ENCODE measurements at regions not wholly inside any gene's neighbourhood (a gene's known extent, or its start where the extent isn't known, plus 50 kb on each side); places are given as distances from the start of the nearest gene placed in this dataset.

DNA sequence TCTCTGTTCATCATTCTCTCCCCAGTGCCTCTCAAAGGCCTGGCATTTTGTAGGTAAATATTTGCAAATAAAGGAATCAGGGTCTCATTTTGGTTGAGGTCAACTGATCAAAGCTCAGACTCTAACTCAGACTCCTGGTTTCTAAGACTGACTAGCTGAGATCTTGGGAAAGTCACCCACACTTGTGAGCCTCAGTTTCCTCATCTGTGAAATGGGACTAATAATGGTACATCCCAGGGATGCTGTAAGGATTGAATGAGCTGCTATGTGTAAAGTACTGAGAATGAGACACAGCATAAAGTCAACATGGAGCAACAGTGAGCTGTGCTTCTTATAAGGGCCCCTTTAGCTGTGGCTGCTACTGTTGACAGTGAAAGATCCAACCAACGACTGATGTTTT, 70.6 kb upstream of the XYLT1 start (continued):
- no peak for TF ChIP-seq CTCF (IDR thresholded peaks at IDR 0.05)
- no peak for TF ChIP-seq MYBL2 (CRISPR knock-in tag; IDR thresholded peaks at IDR 0.05)
- TF ChIP-seq OVOL2 (CRISPR knock-in tag; IDR thresholded peaks at IDR 0.05; ENCODE audit: borderline replicate concordance): no peak

DNA sequence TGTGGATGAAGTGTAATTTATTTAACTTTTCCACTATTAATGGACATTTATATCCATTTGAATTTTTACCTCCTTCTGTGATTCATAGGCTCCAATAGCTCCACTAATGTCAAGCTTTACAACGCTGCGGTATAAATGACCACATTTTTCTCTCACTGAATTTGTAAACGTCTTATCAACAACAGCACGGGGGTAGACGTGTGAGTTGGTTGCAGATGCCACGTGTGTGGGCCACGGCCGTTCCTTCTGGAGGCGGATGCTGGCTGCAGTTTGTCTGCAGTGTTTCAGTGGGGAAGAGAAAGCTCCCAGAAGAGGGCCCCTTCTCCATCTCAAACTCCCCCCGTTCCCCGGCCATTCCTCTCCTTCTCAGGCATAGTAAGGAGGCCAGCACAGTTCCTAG, 68.2 kb upstream of the XYLT1 start:
- ATAC-seq (no peak), DNase-seq (ENCODE audit: low spot score) (no peak)
- peaks cover 4% of the 10 kb centered on the region; the same call in 1 of the 2 replicates for H3K9me3 Mint-ChIP-seq
- POLR2A ChIA-PET: no interaction called here
- CTCF ChIA-PET: no interaction called here
- no peak overlapping the region for H3K4me3 Mint-ChIP-seq
- H3K4me1 Mint-ChIP-seq: no peaks in the 10 kb centered on the region
- no peaks in the 10 kb centered on the region for H3K36me3 Mint-ChIP-seq
- H3K27ac Mint-ChIP-seq: no peak overlapping the region
- H3K27me3 Mint-ChIP-seq (ENCODE audit: low read depth): no peaks in the 10 kb centered on the region
- no peak for TF ChIP-seq ZNF232 (CRISPR knock-in tag; IDR thresholded peaks at IDR 0.05)

DNA sequence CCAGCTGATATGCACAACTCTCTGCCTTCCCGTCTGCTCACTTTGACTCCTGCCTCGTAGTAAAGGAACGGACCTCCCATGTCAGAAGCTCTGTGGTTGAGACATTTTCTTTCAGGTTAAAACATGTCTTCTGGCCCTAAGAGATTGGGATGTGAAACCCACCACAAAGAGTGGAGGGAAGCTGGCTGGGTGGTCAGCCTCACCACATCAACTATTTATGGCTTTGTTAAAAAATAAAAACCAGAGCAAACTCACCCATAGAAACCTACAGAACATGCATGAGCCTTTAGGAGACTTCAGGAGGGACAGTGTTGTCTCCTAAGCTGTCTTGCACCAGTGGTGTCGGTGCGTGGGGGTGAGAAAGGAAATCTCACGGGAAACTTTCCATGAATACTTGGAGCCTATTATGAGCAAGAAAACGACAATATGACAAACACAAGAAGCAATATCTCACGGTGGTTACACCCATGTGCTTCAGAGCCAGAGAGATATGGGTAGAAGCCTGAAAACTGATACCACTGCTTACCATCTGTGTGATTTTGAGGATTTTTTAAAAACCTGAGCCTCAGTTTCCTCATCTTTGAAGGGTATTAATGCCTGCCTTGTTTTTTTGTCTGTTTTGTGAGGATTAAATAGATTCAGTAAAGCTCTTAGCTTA, 61.7 kb upstream of the XYLT1 start:
- no peaks in the 10 kb centered on the region for H3K4me1 Mint-ChIP-seq
- peaks cover 11% of the 10 kb centered on the region for H3K36me3 Mint-ChIP-seq
- POLR2A ChIA-PET: no interaction called here
- peaks cover 9% of the 10 kb centered on the region for H3K27me3 Mint-ChIP-seq (ENCODE audit: low read depth)
- no peak overlapping the region for H3K27ac Mint-ChIP-seq
- H3K9me3 Mint-ChIP-seq: peaks cover 23% of the 10 kb centered on the region
- no peak for DNase-seq (ENCODE audit: low spot score)
- no peak overlapping the region for H3K4me3 Mint-ChIP-seq
- ATAC-seq: no peak
- CTCF ChIA-PET: no interaction called here
- no peak for TF ChIP-seq NR3C1 (CRISPR knock-in tag; conservative IDR thresholded peaks at IDR 0.05; ENCODE audit: low read depth)
- no peak for TF ChIP-seq ZNF263 (CRISPR knock-in tag; IDR thresholded peaks at IDR 0.05; ENCODE audit: low read depth)
- TF ChIP-seq NFYB (CRISPR knock-in tag; conservative IDR thresholded peaks at IDR 0.05; ENCODE audit: low read depth): no peak
- TF ChIP-seq ATF2 (CRISPR knock-in tag; IDR thresholded peaks at IDR 0.05; ENCODE audit: borderline replicate concordance, low read depth): no peak
- no peak for TF ChIP-seq ATF6 (CRISPR knock-in tag; IDR thresholded peaks at IDR 0.05)
- no peak for TF ChIP-seq FOXP1 (CRISPR knock-in tag; IDR thresholded peaks at IDR 0.05; ENCODE audit: borderline replicate concordance)

GRCh38 chr16:17529982-17530760, 59.4 kb upstream of the XYLT1 start:
- peaks cover 9% of the 10 kb centered on the region for H3K27me3 Mint-ChIP-seq (ENCODE audit: low read depth)
- no peaks in the 10 kb centered on the region for H3K4me1 Mint-ChIP-seq
- peaks cover 11% of the 10 kb centered on the region for H3K36me3 Mint-ChIP-seq
- ChIA-PET POLR2A (interaction anchor here (0.7 kb wide), 1 partner anchor 23 kb away, joined by 5 read pairs; no protein-coding TSS in a partner anchor), CTCF (interaction anchor here (0.6 kb wide), 1 partner anchor 62 kb away, joined by 3 read pairs; no protein-coding TSS in a partner anchor)
- H3K4me3 Mint-ChIP-seq: no peak overlapping the region
- ATAC-seq (no peak), DNase-seq (ENCODE audit: low spot score) (no peak)
- H3K27ac Mint-ChIP-seq: no peak overlapping the region
- peaks cover 19% of the 10 kb centered on the region for H3K9me3 Mint-ChIP-seq
- no peak for TF ChIP-seq ATF6 (CRISPR knock-in tag; IDR thresholded peaks at IDR 0.05)
- no peak for TF ChIP-seq ZNF121 (CRISPR knock-in tag; IDR thresholded peaks at IDR 0.05)
- no peak for TF ChIP-seq E2F4 (CRISPR knock-in tag; IDR thresholded peaks at IDR 0.05; ENCODE audit: borderline replicate concordance, low read depth)
- no peak for TF ChIP-seq MLX (CRISPR knock-in tag; IDR thresholded peaks at IDR 0.05)
- no peak for TF ChIP-seq ETV6 (CRISPR knock-in tag; IDR thresholded peaks at IDR 0.05)
- no peak for TF ChIP-seq GRHL2 (CRISPR knock-in tag; IDR thresholded peaks at IDR 0.05; ENCODE audit: insufficient replicate concordance, severe bottlenecking)
- TF ChIP-seq, protein P1, sequence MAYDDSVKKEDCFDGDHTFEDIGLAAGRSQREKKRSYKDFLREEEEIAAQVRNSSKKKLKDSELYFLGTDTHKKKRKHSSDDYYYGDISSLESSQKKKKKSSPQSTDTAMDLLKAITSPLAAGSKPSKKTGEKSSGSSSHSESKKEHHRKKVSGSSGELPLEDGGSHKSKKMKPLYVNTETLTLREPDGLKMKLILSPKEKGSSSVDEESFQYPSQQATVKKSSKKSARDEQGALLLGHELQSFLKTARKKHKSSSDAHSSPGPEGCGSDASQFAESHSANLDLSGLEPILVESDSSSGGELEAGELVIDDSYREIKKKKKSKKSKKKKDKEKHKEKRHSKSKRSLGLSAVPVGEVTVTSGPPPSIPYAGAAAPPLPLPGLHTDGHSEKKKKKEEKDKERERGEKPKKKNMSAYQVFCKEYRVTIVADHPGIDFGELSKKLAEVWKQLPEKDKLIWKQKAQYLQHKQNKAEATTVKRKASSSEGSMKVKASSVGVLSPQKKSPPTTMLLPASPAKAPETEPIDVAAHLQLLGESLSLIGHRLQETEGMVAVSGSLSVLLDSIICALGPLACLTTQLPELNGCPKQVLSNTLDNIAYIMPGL (CRISPR knock-in tag; IDR thresholded peaks at IDR 0.05): no peak
- TF ChIP-seq PRRX2 (CRISPR knock-in tag; IDR thresholded peaks at IDR 0.05): no peak

Measured in WTC11 (cell line).